H1 (cell line): ENCODE measurements at regions not wholly inside any gene's neighbourhood (a gene's known extent, or its start where the extent isn't known, plus 50 kb on each side); places are given as distances from the start of the nearest gene placed in this dataset.

Experiments used
- CTCF ChIA-PET: fragments of 300-600 bp; sonication (Branson Sonifier 250); formaldehyde crosslinking; loops from one replicate; lab custom pipeline; 2021; ENCODE audit not compliant: partially characterized antibody; lab: Charles Lee
- POLR2A ChIA-PET: fragments of 300-600 bp; sonication (Branson Sonifier 250); formaldehyde crosslinking; loops from one replicate; lab custom pipeline; 2021; ENCODE audit warnings: inconsistent platforms; ENCODE audit not compliant: partially characterized antibody; lab: Charles Lee
- DNase-seq, 2 experiments: peaks; one replicate each; pipeline versions ENCODE4 v3.0.0 to v3.0.0-alpha.2; 2010 to 2022; ENCODE audit warnings: low spot score in 2 of 2, low read depth in 1 of 2, mixed read lengths in 1 of 2
- FAIRE-seq: peaks from 2 replicates; lab custom pipeline; 2011; peaks lifted over from hg19 to GRCh38; lab: Jason Lieb, UNC
- H2AFZ ChIP-seq: 2 replicates; pipeline ENCODE4 v1.8.1; 2012; ENCODE audit warnings: low read length, inconsistent platforms
- H2AK5ac ChIP-seq: 2 replicates; pipeline ENCODE4 v1.6.1; 2013; ENCODE audit warnings: low read depth, low read length
- H2BK120ac ChIP-seq: replicated peaks from 2 replicates; pipeline ENCODE3; 2013; ENCODE audit warnings: low read depth, low read length, inconsistent platforms
- H2BK12ac ChIP-seq: 2 replicates; pipeline ENCODE4 v1.6.1; 2013; ENCODE audit warnings: low read depth, low read length
- H2BK15ac ChIP-seq: 2 replicates; pipeline ENCODE4 v1.6.1; 2013; ENCODE audit warnings: low read length
- H2BK20ac ChIP-seq: 2 replicates; pipeline ENCODE4 v1.6.1; 2013; ENCODE audit warnings: low read length
- H2BK5ac ChIP-seq: 2 replicates; pipeline ENCODE4 v1.6.1; 2013; ENCODE audit warnings: low read depth, low read length
- H3K14ac ChIP-seq: 2 replicates; pipeline ENCODE4 v1.6.1; 2013; ENCODE audit warnings: inconsistent platforms; ENCODE audit not compliant: insufficient read length
- H3K18ac ChIP-seq: 2 replicates; pipeline ENCODE4 v1.6.1; 2013; ENCODE audit warnings: low read length; ENCODE audit errors: extremely low read depth
- H3K23ac ChIP-seq: 2 replicates; pipeline ENCODE4 v1.6.1; 2013; ENCODE audit warnings: inconsistent platforms; ENCODE audit not compliant: insufficient read length
- H3K23me2 ChIP-seq: 2 replicates; pipeline ENCODE4 v1.6.1; 2013; ENCODE audit warnings: low read depth, low read length
- H3K27ac ChIP-seq: 2 replicates; pipeline ENCODE4 v1.6.1; 2011; ENCODE audit warnings: low read depth, low read length, inconsistent platforms
- H3K27me3 ChIP-seq, 4 experiments: replicated peaks in 1 of 4; 1 replicate in 1 of 4; 2 replicates in 3 of 4; pipeline versions ENCODE4 v1.6.1 to v1.8.1; 2011 to 2013; ENCODE audit warnings: low read length in 3 of 4, mild to moderate bottlenecking in 3 of 4, inconsistent platforms in 2 of 4, mixed read lengths in 2 of 4, moderate library complexity in 1 of 4; ENCODE audit not compliant: control insufficient read depth in 3 of 4, insufficient read depth in 3 of 4; ENCODE audit errors: extremely low read depth in 1 of 4
- H3K36me3 ChIP-seq, 4 experiments: 2 replicates each; pipeline versions ENCODE4 v1.6.1 to v1.8.1; 2011 to 2013; ENCODE audit warnings: mild to moderate bottlenecking in 4 of 4, low read length in 3 of 4, moderate library complexity in 2 of 4, control low read depth in 1 of 4, inconsistent platforms in 1 of 4; ENCODE audit not compliant: insufficient read depth in 4 of 4, control insufficient read depth in 2 of 4
- H3K4ac ChIP-seq: replicated peaks from 2 replicates; pipeline ENCODE3; 2013; ENCODE audit warnings: low read length, low read depth, mixed read lengths, inconsistent platforms; ENCODE audit not compliant: insufficient read length
- H3K4me1 ChIP-seq, 4 experiments: replicated peaks in 1 of 4; 1 replicate in 1 of 4; 2 replicates in 3 of 4; pipeline versions ENCODE4 v1.6.1 to v1.8.1; 2011 to 2013; ENCODE audit warnings: low read length in 3 of 4, inconsistent platforms in 2 of 4, mixed read lengths in 1 of 4; ENCODE audit not compliant: insufficient read depth in 4 of 4, control insufficient read depth in 3 of 4
- H3K4me2 ChIP-seq, 2 experiments: 2 replicates each; pipeline versions ENCODE4 v1.6.1 to v1.8.1; 2011 to 2013; ENCODE audit warnings: low read depth in 2 of 2, low read length in 2 of 2, control low read depth in 1 of 2, inconsistent platforms in 1 of 2, mild to moderate bottlenecking in 1 of 2; ENCODE audit not compliant: insufficient read depth in 1 of 2
- H3K4me3 ChIP-seq, 4 experiments: fragments of 200-600, 300-600 bp in 1 of 4; sonication (generic), shearing (Covaris generic), sonication (Bioruptor Twin) in 1 of 4; 2 replicates each; pipeline versions ENCODE4 v1.5.1 to v1.8.1; 2011 to 2016; ENCODE audit warnings: low read length in 4 of 4, low read depth in 3 of 4, control low read depth in 2 of 4, inconsistent platforms in 2 of 4, mild to moderate bottlenecking in 2 of 4, mixed read lengths in 1 of 4, moderate library complexity in 1 of 4; ENCODE audit not compliant: insufficient read depth in 2 of 4; ENCODE audit errors: extremely low read depth in 1 of 4
- H3K56ac ChIP-seq: replicated peaks from 2 replicates; pipeline ENCODE3; 2013; ENCODE audit warnings: low read depth, mild to moderate bottlenecking, mixed read lengths, low read length, inconsistent platforms; ENCODE audit not compliant: insufficient read length
- H3K79me1 ChIP-seq: 2 replicates; pipeline ENCODE4 v1.6.1; 2013; ENCODE audit warnings: low read depth, low read length, control low read depth
- H3K79me2 ChIP-seq, 2 experiments: 2 replicates each; pipeline versions ENCODE4 v1.6.1 to v1.8.1; 2012 to 2013; ENCODE audit warnings: low read length in 2 of 2, mild to moderate bottlenecking in 2 of 2, inconsistent platforms in 1 of 2; ENCODE audit not compliant: insufficient read depth in 2 of 2, control insufficient read depth in 1 of 2
- H3K9ac ChIP-seq, 4 experiments: replicated peaks in 1 of 4; 1 replicate in 1 of 4; 2 replicates in 3 of 4; pipeline versions ENCODE4 v1.6.1 to v1.8.1; 2011 to 2013; ENCODE audit warnings: low read depth in 3 of 4, low read length in 3 of 4, control low read depth in 2 of 4, mild to moderate bottlenecking in 2 of 4, moderate library complexity in 2 of 4, inconsistent platforms in 1 of 4; ENCODE audit errors: extremely low read depth in 1 of 4
- H3K9me3 ChIP-seq, 2 experiments: 2 replicates each; pipeline versions ENCODE4 v1.6.1 to v1.8.1; 2012 to 2013; ENCODE audit warnings: mild to moderate bottlenecking in 2 of 2, moderate library complexity in 2 of 2, control low read depth in 1 of 2, inconsistent platforms in 1 of 2, low read depth in 1 of 2, low read length in 1 of 2, mixed read lengths in 1 of 2; ENCODE audit not compliant: insufficient read depth in 2 of 2
- H4K20me1 ChIP-seq, 2 experiments: replicated peaks in 1 of 2; 2 replicates each; pipeline versions ENCODE3 to v1.8.1; 2011 to 2013; ENCODE audit warnings: inconsistent platforms in 2 of 2, low read length in 2 of 2, mild to moderate bottlenecking in 1 of 2; ENCODE audit not compliant: insufficient read depth in 2 of 2, control insufficient read depth in 1 of 2
- H4K5ac ChIP-seq: 2 replicates; pipeline ENCODE4 v1.6.1; 2013; ENCODE audit warnings: low read length, low read depth, mixed read lengths, inconsistent platforms; ENCODE audit not compliant: insufficient read length
- H4K8ac ChIP-seq: 2 replicates; pipeline ENCODE4 v1.8.0; 2013; ENCODE audit warnings: mild to moderate bottlenecking, moderate library complexity, low read length, inconsistent platforms; ENCODE audit not compliant: insufficient read depth; ENCODE audit errors: extremely low read depth
- H4K91ac ChIP-seq: replicated peaks from 2 replicates; pipeline ENCODE3; 2013; ENCODE audit warnings: low read length, mixed read lengths, inconsistent platforms; ENCODE audit not compliant: insufficient read length
- CBX8 ChIP-seq: fragments of 300-800, 300-1000 bp; sonication (generic); IDR thresholded peaks from 2 replicates; pipeline ENCODE4 v1.7.1; 2016; ENCODE audit warnings: low read depth, low read length, borderline replicate concordance
- RBBP5 ChIP-seq: IDR thresholded peaks from 2 replicates; pipeline ENCODE4 v1.7.1; 2012; ENCODE audit warnings: low read depth, mild to moderate bottlenecking, inconsistent platforms, low read length, moderate library complexity, borderline replicate concordance
- WGBS, 2 experiments: shearing (Covaris generic) in 1 of 2; methylation state at CpG; one replicate each; pipeline versions ENCODE4 v1.1.6 to v1.1.7; 2013 to 2015; ENCODE audit warnings: low lambda C conversion rate in 2 of 2, mixed read lengths in 2 of 2, inconsistent platforms in 1 of 2, low coverage in 1 of 2, missing lambda C conversion rate in 1 of 2; ENCODE audit not compliant: insufficient replicate concordance in 2 of 2, insufficient coverage in 1 of 2, insufficient read length in 1 of 2; ENCODE audit errors: extremely low coverage in 1 of 2, missing lambda C conversion rate in 1 of 2; 5-methylcytosine and 5-hydroxymethylcytosine counted together

- Histone ChIP-seq H2BK20ac (no peak overlapping the region), H3K9me3 (no peaks in the 10 kb centered on the region), H3K27me3 (no peaks in the 10 kb centered on the region; a peak in 1 of 7 replicates), H3K18ac (no peak overlapping the region), H2AFZ (no peak overlapping the region), H4K20me1 (no peaks in the 10 kb centered on the region), H3K4ac (no peak overlapping the region), H2AK5ac (no peak overlapping the region), H2BK15ac (no peak overlapping the region), H2BK5ac (no peak overlapping the region), H3K79me1 (no peaks in the 10 kb centered on the region), H3K4me2 (no peak overlapping the region), H3K27ac (no peak overlapping the region), H3K4me3 (no peak overlapping the region), H3K14ac (no peak overlapping the region), H4K8ac (no peak overlapping the region), H3K23ac (no peak overlapping the region), H3K9ac (no peak overlapping the region), H3K4me1 (no peaks in the 10 kb centered on the region; a peak in 1 of 7 replicates), H2BK120ac (no peak overlapping the region), H2BK12ac (no peak overlapping the region), H4K5ac (no peak overlapping the region), H3K79me2 (no peaks in the 10 kb centered on the region), H4K91ac (no peak overlapping the region), H3K36me3 (no peaks in the 10 kb centered on the region), H3K56ac (no peak overlapping the region), H3K23me2 (no peaks in the 10 kb centered on the region)
- POLR2A ChIA-PET: no interaction called here
- no peak for TF ChIP-seq RBBP5
- no peak for TF ChIP-seq CBX8
- 91% methylated on average over 5 of the region's 5 CpGs; no CpG with 5 or more reads in 1 of the 2 experiments for WGBS, 2 experiments
- no peak for DNase-seq
- CTCF ChIA-PET: interaction anchor here (1.0 kb wide), 1 partner anchor 26 kb away, joined by 3 read pairs; no protein-coding TSS in a partner anchor
- FAIRE-seq: no peak
Observed at GRCh38 chr3:10581251-10581650, 75.9 kb upstream of the ATP2B2 start.
